PC-9 (cell line): ENCODE measurements at regions not wholly inside any gene's neighbourhood (a gene's known extent, or its start where the extent isn't known, plus 50 kb on each side); places are given as distances from the start of the nearest gene placed in this dataset.

Experiments used
- CTCF ChIP-seq: fragments of 200-600 bp; sonication (generic); conservative IDR thresholded peaks from 2 replicates; pipeline ENCODE4 v1.6.1; 2017; ENCODE audit warnings: mixed run types, antibody characterized with exemption, mild to moderate bottlenecking, moderate library complexity
- EZH2 ChIP-seq: fragments of 200-600 bp; sonication (generic); IDR thresholded peaks from 2 replicates; pipeline ENCODE4 v1.8.0; 2017; ENCODE audit warnings: antibody characterized with exemption, low read depth

DNA sequence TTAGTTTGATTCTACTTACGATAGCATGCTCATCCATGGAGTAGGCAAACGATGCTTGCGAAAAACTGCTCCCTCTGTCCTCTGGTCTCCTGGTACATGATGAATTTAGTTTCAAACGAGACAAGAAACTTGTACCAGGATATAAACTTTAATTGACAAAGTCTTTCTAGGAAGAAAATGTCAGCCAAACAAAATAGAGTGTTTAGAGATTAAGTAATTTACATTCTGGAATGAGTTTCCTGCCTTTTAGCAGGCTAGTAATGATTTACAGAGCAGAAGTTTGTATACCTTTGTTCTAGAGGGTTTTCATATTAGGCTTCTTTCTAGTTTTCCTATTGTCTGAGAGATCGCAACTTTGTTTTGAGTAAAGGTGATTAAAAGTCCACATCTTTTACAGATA, 206.9 kb downstream of the RPL10L start:
- TF ChIP-seq CTCF, result no peak
- no peak for TF ChIP-seq EZH2
